GM18519 (cell line): ENCODE measurements at regions not wholly inside any gene's neighbourhood (a gene's known extent, or its start where the extent isn't known, plus 50 kb on each side); places are given as distances from the start of the nearest gene placed in this dataset.

ENCODE experiments used
- ATAC-seq: cut with Tn5 transposase; IDR thresholded peaks from one replicate; pipeline ENCODE4 v1.9.1; 2021; ENCODE audit warnings: mild to moderate bottlenecking, moderate library complexity; ENCODE audit not compliant: unreplicated experiment, low FRiP score

DNA sequence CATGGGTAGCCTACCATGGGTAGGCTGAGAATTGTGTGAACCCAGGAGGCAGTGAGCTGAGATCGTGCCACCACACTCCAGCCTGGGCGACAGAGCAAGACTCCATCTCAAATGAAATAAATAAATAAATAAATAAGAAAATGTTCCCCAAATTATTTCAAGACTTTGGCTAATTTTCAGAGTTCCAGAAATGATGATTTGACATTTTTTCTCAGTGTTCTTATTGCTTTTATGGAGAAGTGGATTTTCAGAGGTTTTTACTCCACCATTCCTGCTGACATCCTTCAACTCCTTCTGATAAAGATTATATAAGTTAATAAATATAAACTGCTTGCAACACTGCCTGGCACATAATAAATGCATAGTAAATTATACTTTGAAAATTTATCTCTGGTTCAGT lies 80.4 kb upstream of the PRKCQ start:
- no peak for ATAC-seq

DNA sequence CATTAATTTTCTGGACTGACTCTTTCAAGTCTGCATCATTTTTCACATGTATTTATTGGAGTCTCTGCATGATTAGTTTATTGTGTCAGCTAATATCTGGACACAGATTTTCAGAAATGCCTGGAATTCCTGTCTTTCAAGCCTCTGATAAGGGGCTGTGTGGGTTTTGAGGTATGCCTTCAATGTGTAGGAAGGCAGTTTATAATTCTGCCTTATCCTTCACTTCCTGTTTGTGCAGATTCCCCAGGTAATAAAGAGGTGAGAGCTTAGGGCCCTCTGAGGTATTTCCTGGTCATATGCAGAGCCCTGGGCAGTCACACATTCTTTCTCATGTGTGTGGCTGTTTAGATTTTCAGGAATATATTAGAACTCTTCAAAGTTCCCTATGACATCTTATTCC lies 79.4 kb upstream of the PRKCQ start:
- ATAC-seq = no peak

DNA sequence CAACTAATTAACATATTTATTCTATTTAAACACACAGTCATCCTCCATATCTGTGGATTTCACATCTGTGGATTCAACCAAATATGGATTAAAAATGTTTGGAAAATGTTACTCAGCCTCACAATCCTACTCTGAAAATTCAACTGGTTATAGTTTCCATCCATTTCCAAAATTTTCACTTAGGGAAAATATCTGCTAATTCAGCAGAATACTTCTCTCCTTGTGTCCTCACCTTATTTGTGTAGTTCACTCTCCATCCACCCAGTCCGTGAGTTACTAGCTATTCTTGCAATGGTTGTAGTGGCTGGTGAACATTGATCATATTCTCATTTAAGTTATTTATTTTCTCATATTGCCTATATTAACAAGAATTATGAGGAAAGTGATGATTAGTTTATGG lies 77.6 kb upstream of the PRKCQ start:
- no peak for ATAC-seq

GRCh38 chr10:6657196-6657595 lies 77.1 kb upstream of the PRKCQ start:
- no peak for ATAC-seq

- no peak for ATAC-seq
Observed at GRCh38 chr10:6654571-6654970, 74.5 kb upstream of the PRKCQ start.

DNA sequence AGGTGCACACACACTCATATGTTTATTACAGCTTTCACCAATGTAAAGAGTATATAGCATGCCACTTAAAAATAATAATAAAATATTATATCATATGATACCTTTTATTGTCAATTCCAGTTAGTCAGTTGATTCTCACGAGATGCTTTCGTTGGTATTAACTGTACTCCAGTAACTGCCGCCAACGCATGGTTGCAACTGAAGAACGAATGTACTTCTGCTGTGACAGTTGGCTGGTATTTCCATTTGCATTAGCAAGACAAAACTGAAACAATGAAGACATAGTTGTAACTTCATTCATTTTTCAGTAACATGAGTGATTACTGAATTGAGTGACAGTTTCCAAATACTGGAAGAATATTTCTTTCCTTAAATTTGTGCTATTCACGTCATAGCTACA lies 70.5 kb upstream of the PRKCQ start:
- ATAC-seq = no peak

GRCh38 chr10:6649903-6650302 lies 69.8 kb upstream of the PRKCQ start:
- ATAC-seq = no peak

DNA sequence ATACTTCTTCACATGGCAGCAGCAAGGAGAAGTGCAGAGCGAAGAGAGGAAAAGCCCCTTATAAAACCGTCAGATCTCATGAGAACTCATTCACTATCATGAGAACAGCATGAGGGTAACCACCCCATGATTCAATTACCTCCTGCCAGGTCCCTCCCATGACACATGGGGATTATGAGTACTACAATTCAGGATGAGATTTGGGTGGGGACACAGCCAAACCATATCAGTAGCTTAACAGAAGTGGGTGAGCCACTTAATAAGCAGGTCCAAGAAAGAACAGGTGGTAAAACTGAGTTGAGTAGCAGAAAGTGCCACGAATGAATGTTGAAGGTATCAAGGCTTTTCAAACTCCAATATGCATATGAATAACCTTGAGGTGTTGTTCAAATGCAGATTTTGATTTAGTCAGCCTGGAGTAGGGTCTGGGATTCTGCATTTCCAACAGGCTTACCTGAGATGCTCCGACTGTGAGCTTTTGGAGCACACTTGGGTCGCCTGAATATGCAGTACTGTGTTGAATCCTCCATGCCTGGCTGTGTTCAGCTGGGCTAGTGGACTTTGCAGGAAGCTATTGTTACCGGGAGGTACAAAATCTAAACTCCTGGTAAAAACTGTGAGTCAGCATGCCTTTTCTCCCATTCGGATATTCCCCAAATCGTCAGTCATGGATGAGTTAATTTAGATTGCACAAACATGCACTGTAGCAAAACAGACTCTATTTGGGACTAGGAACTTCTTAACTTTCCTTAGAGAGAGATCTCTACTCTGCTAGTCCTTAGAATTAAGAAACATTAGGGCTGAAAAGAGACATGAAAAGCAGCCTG lies 69.0 kb upstream of the PRKCQ start:
- no peak for ATAC-seq

- peak; percentile 79 for ATAC-seq
Observed at GRCh38 chr10:6647811-6648526, 67.9 kb upstream of the PRKCQ start.

DNA sequence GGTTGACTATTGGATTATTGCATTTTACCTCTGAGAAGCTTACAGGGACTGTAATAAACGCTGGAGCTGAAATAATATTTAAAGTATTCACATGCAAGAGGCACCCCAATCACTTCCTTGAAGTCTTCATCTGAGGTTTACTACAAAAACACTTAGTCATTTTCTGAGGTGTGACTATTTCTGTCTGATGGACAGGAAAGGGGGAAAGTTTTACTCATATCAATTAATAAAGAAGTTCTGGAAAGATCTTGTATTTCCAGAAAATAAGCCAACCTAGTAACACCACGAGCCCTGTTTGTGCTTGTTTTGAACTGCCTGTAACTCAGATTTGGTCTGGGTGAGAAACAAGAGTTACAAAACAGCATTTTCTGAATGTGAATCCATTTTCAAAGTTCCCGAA lies 63.9 kb upstream of the PRKCQ start:
- no peak for ATAC-seq

GRCh38 chr10:6642876-6643275 lies 62.8 kb upstream of the PRKCQ start:
- ATAC-seq = no peak

DNA sequence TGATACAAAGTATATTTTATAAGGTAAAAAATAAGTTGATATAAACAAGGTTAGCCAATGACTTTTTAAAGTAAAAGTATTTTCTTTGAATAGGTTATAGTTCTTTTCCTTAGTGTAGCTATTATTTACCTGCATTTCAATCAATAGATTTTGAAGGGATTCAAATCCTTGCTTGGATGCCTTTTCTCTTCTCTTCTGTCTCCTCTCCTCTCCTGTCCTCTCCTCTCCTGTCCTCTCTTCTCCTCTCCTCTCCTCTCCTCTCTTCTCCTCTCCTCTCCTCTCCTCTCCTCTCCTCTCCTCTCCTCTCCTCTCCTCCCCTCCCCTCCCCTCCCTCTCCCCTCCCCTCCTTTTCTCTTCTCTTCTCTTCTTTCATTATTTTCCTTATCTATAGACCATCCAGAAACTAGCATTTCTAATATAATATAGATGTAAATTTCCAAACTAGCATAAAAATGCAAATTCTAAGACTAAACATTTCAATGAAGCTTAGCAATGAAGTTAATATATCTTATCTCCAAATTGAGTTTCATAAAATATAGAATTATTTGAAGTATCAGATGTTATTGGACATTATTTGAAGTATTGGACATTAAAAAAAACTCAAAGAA lies 60.5 kb upstream of the PRKCQ start:
- ATAC-seq = no peak

GRCh38 chr10:6637053-6637452 lies 57.0 kb upstream of the PRKCQ start:
- no peak for ATAC-seq

GRCh38 chr10:6635784-6636183 lies 55.7 kb upstream of the PRKCQ start:
- no peak for ATAC-seq
